ENCODE measurements at regions not wholly inside any gene's neighbourhood (a gene's known extent, or its start where the extent isn't known, plus 50 kb on each side); places are given as distances from the start of the nearest gene placed in this dataset.
"Not testable (repeated sequence)": the region's sequence is repeated elsewhere in the genome, so short reads cannot be mapped to it uniquely, and the experiment has no call there.

- Histone ChIP-seq H3K4me2 (ENCODE audit: control insufficient read depth, extremely low read depth, insufficient read depth, low read depth, low read length) (no peak overlapping the region), H3K27ac (ENCODE audit: control insufficient read depth, insufficient read depth, low read length) (no peak overlapping the region), H3K36me3 (ENCODE audit: control insufficient read depth in 2 of 2, extremely low read depth in 1 of 2, insufficient read depth in 2 of 2, low read length in 2 of 2) (no peaks in the 10 kb centered on the region), H3K4me1 (ENCODE audit: control insufficient read depth, extremely low read depth, insufficient read depth, low read length) (peaks cover 7% of the 10 kb centered on the region), H3K79me2 (ENCODE audit: control insufficient read depth, insufficient read depth, low read length) (no peaks in the 10 kb centered on the region), H3K4me3 (ENCODE audit: control insufficient read depth in 2 of 3, extremely low read depth in 1 of 3, insufficient read depth in 2 of 3, low read depth in 1 of 3, low read length in 3 of 3) (no peak overlapping the region), H4K20me1 (ENCODE audit: control insufficient read depth, extremely low read depth, insufficient read depth, low read length) (no peaks in the 10 kb centered on the region), H3K9ac (ENCODE audit: control insufficient read depth, extremely low read depth, insufficient read depth, low read length) (no peak overlapping the region), H2AFZ (ENCODE audit: control insufficient read depth, low read length) (no peak overlapping the region), H3K9me3 (ENCODE audit: control insufficient read depth, low read depth, low read length) (no peaks in the 10 kb centered on the region), H3K27me3 (ENCODE audit: control insufficient read depth, extremely low read depth, insufficient read depth, low read length) (no peaks in the 10 kb centered on the region), H3K9me1 (ENCODE audit: control insufficient read depth, extremely low read depth, insufficient read depth, low read length) (no peaks in the 10 kb centered on the region)
- no peak for TF ChIP-seq CTCF (optimal IDR thresholded peaks at IDR 0.05 in 1 of 3, IDR thresholded peaks at IDR 0.05 in 1 of 3, conservative IDR thresholded peaks at IDR 0.05 in 1 of 3; ENCODE audit: extremely low read depth in 1 of 3, insufficient read depth in 2 of 3, low read length in 3 of 3)
- no peak for TF ChIP-seq EZH2 (IDR thresholded peaks at IDR 0.05; ENCODE audit: low read length)
- DNase-seq (ENCODE audit: low read depth, low spot score): no peak
- dilution Hi-C loops (cut with MboI; ENCODE audit: extremely low pct_ligation_motif_present, low sequenced_read_pairs): no loop called here
- no peak for FAIRE-seq
Measured at GRCh38 chr3:15903759-15904720, 106.3 kb upstream of the ANKRD28 start.

- no peaks in the 10 kb centered on the region for H3K27me3 ChIP-seq (ENCODE audit: control insufficient read depth, extremely low read depth, insufficient read depth, low read length)
- TF ChIP-seq CTCF (optimal IDR thresholded peaks at IDR 0.05 in 1 of 3, IDR thresholded peaks at IDR 0.05 in 1 of 3, conservative IDR thresholded peaks at IDR 0.05 in 1 of 3; ENCODE audit: extremely low read depth in 1 of 3, insufficient read depth in 2 of 3, low read length in 3 of 3) (no peak), EZH2 (IDR thresholded peaks at IDR 0.05; ENCODE audit: low read length) (no peak)
- H3K9ac ChIP-seq (ENCODE audit: control insufficient read depth, extremely low read depth, insufficient read depth, low read length): no peak overlapping the region
- H3K27ac ChIP-seq (ENCODE audit: control insufficient read depth, insufficient read depth, low read length): no peak overlapping the region
- FAIRE-seq (no peak), DNase-seq (ENCODE audit: low read depth, low spot score) (no peak)
- dilution Hi-C loops (cut with MboI; ENCODE audit: extremely low pct_ligation_motif_present, low sequenced_read_pairs): no loop called here
- no peaks in the 10 kb centered on the region for H3K9me3 ChIP-seq (ENCODE audit: control insufficient read depth, low read depth, low read length)
- H3K9me1 ChIP-seq (ENCODE audit: control insufficient read depth, extremely low read depth, insufficient read depth, low read length): no peaks in the 10 kb centered on the region
- no peak overlapping the region for H3K4me2 ChIP-seq (ENCODE audit: control insufficient read depth, extremely low read depth, insufficient read depth, low read depth, low read length)
- H3K36me3 ChIP-seq (ENCODE audit: control insufficient read depth in 2 of 2, extremely low read depth in 1 of 2, insufficient read depth in 2 of 2, low read length in 2 of 2): no peaks in the 10 kb centered on the region
- H3K4me3 ChIP-seq (ENCODE audit: control insufficient read depth in 2 of 3, extremely low read depth in 1 of 3, insufficient read depth in 2 of 3, low read depth in 1 of 3, low read length in 3 of 3): no peak overlapping the region
- H4K20me1 ChIP-seq (ENCODE audit: control insufficient read depth, extremely low read depth, insufficient read depth, low read length): no peaks in the 10 kb centered on the region
- no peaks in the 10 kb centered on the region for H3K79me2 ChIP-seq (ENCODE audit: control insufficient read depth, insufficient read depth, low read length)
- H2AFZ ChIP-seq (ENCODE audit: control insufficient read depth, low read length): no peak overlapping the region
- peaks cover 7% of the 10 kb centered on the region for H3K4me1 ChIP-seq (ENCODE audit: control insufficient read depth, extremely low read depth, insufficient read depth, low read length)
Measured at GRCh38 chr3:15905041-15905440, 107.3 kb upstream of the ANKRD28 start.

GRCh38 chr3:15907403-15907802 lies 109.6 kb upstream of the ANKRD28 start:
- H3K4me3 ChIP-seq (ENCODE audit: control insufficient read depth in 2 of 3, extremely low read depth in 1 of 3, insufficient read depth in 2 of 3, low read depth in 1 of 3, low read length in 3 of 3); FAIRE-seq; H3K9ac ChIP-seq (ENCODE audit: control insufficient read depth, extremely low read depth, insufficient read depth, low read length); H3K9me3 ChIP-seq (ENCODE audit: control insufficient read depth, low read depth, low read length); H3K9me1 ChIP-seq (ENCODE audit: control insufficient read depth, extremely low read depth, insufficient read depth, low read length); H3K4me2 ChIP-seq (ENCODE audit: control insufficient read depth, extremely low read depth, insufficient read depth, low read depth, low read length); H2AFZ ChIP-seq (ENCODE audit: control insufficient read depth, low read length); H3K79me2 ChIP-seq (ENCODE audit: control insufficient read depth, insufficient read depth, low read length); H3K27me3 ChIP-seq (ENCODE audit: control insufficient read depth, extremely low read depth, insufficient read depth, low read length); H3K36me3 ChIP-seq (ENCODE audit: control insufficient read depth in 2 of 2, extremely low read depth in 1 of 2, insufficient read depth in 2 of 2, low read length in 2 of 2); DNase-seq (ENCODE audit: low read depth, low spot score); dilution Hi-C loops (cut with MboI; ENCODE audit: extremely low pct_ligation_motif_present, low sequenced_read_pairs); H3K27ac ChIP-seq (ENCODE audit: control insufficient read depth, insufficient read depth, low read length); H4K20me1 ChIP-seq (ENCODE audit: control insufficient read depth, extremely low read depth, insufficient read depth, low read length); H3K4me1 ChIP-seq (ENCODE audit: control insufficient read depth, extremely low read depth, insufficient read depth, low read length): not testable (repeated sequence)

Data from keratinocyte (primary cell).